Glomerular visceral epithelial cell (primary cell): ENCODE measurements at regions not wholly inside any gene's neighbourhood (a gene's known extent, or its start where the extent isn't known, plus 50 kb on each side); places are given as distances from the start of the nearest gene placed in this dataset.

Experiments
- DNase-seq: peaks from one replicate; pipeline ENCODE4 v3.0.0-alpha.2; 2016; ENCODE audit errors: extremely low spot score

DNA sequence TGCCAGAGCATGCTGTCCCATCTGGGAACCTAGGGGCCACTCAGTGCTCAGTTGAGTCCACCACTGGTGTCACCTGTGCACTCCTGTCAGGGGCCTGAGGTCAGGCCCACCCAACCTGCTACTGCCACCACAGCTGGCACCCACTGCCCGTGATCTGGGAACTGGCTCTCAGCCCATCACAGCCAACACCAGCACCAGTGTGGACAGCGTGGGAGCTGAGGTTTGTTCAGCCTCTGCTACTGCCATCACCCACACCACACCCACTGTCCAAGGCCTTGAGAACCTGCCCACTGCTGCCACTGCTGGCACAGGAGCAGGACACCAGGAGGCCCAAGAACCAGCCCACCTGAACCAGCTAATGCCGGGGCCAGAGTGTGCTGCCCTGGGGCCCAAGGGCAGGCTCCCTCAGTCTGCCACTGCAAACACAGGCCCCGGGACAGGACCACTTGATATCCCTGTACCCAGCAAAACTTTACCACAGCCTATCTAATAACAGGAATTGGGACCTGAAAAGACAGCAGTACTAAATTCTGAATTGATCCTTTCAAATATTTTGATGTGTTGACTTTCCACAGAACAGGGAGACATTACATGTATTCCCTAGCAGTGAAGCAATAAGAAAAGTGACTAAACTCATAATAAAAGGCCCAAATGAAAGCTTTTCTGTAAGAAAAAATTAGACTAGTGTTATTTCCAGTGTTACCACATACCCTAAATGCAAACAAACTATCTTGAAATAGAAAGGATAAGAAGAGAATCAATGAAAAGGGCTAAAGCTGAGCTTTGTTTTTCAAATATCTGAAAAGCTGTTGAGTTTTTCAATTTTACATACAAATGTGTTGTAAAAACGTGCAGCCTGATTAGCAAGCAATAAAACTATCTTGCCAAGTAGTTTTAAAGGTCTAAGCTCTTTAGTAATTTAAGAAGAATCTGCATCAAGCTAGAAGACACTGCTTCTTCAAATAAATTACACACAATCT is 640.7 kb downstream of the METTL4 start:
- DNase-seq, result no peak

DNA sequence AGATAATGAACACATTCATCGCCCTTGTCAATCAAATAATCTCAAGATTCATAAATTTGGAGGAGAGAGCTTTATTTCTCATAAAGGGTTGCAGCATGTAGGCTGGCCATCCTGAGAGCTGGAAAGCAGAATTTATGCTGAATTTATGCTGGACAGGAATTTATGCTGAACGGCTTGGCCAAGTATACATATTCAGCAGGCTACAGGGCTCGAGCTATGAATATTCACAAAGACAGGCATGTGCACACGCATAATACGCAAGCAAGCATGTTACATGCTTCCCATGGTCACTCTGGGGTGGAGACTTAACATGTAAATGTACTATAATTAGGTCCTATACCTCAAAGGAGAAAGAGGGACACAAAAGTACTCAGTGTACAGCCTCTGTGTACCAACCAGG is 618.8 kb downstream of the METTL4 start:
- DNase-seq, result no peak

DNA sequence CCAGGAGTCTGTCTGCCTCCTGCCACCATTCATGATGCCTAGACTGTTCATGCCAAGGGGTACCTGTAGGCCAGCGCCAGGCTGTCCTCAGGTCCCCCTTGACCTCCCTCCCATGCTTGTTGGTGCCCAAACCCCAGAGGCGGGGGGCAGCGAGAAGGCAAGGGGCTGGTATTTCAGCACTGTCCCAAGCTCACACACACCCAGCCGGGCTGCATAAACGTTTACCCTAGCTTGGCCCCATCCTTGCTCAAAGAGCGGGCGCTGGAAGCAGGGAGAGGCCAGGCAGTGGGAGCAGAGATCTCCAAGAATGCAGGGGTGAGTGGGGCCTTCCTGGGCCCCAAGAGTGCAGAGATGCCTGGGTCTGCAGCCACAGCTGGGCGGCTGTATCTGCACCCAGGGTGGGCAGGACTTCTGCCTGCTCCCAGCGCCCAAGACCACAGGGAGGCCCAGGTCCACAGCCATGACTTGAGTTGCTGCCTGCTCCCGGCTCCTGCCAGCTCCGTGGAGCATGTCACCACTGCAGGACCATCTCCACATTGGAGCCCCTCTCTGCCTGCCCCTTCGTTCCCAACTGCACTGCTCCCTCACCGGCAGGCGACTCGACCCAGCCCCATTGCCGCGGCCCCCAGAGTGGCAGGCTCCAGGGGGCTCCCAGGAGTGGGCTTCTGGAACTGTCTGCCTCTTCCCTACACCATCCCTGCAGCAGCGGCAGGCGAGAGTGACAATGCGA is 616.6 kb downstream of the METTL4 start:
- no peak for DNase-seq

DNA sequence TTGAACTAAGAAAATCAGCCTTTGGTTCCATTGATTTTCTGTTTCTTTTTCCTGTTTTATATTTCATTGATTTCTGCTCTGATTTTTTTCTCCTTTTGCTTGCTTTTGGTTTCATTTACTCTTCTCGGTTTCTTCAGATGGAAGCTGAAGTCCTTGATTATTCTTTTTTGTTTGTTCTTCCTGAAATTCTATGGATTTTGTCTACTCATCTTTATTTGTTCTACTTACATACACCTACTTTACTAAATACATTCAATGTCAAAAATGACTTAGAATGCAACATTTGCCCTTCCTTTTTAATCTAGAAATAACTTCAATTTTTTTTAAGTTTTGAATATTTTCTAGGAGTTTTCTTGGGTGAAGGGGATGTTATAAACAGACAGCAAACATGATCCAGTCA is 612.5 kb downstream of the METTL4 start:
- DNase-seq, result no peak

DNA sequence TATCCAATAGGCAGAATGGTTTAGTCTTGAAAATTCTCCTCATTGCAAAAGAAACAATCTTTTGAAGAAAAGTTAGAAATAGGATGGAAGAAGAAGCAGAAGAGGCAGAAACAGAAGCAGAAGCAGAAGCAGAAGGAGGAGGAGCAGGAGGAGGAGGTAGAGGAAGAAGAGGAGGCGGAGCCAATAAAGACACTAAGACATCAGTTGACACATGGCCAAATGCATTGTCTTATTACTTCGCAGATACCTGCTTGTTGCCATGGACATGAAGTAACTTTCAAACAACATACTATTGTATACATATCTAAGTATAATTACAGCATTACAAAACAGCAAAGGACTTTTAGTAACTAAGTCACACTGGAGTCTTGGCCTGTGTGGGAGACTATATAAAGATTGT is 606.3 kb downstream of the METTL4 start:
- no peak for DNase-seq

DNA sequence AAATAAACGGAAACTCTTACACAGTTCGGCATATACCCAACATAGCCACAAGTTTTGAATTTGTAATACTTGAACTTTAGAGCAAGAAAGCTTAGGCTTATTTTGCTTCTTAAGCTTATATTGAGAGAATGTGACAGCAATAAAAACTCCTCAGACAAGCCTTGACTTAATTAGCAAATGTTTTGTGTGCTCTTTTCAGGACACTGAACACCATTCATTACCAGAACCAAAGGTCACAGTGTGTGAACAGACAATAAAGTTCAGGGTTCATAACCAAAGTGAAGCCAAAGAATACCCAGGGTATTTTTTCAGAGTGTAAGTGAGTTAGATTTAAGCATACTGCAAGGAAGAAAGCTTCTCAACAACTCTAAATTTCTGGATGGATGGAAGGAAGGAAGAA is 605.8 kb downstream of the METTL4 start:
- DNase-seq, result no peak

DNA sequence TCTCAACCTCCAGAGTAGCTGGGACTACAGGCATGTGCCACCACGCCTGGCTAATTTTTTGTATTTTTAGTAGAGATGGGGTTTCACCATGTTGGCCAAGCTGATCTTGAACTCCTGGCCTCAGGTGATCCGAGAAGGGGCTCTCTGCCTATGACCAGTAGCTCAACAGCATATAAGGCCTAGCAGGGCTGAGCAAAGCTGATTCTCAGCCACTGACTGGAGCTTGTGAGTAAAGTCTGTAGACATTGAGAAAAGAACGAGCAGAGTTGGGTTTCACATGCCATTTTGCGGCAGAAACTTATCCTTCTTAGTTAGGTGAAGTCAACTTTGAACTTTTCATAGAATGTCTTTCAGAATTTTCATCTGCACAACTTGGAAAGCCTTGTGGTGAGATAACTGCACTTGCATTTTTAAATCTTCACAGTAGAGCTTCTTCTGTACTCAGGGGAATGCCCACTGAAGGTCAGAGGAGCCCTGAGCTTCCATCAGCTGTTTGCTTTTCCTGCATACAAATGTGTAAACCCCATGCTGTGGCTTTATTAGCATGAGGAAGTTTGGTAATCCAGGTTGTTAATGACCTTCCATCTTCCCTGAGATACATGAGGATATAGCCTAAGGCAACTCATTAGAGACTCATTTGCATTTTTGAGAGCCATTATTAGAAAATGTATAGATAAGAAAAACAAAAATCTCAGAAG is 602.4 kb downstream of the METTL4 start:
- DNase-seq, result no peak

DNA sequence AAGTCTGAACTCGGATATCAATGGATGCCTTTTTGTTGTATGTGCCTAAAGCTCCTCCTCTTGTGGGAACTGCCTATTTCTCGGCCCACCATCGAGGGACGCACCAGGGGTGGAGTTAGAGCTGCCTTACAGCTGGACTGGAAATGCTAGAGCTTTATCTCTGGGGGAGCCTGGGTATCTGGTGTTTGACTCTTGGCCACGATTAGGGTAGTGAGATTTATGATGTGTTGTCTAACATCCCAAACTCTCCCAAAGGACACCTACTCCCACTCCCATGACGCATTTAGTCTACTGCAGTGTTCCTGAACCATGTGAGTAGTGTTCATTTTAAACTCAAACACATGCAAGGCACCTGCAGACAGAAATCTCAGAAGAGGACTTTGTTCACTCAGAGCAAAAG is 594.8 kb downstream of the METTL4 start:
- DNase-seq, result no peak

DNA sequence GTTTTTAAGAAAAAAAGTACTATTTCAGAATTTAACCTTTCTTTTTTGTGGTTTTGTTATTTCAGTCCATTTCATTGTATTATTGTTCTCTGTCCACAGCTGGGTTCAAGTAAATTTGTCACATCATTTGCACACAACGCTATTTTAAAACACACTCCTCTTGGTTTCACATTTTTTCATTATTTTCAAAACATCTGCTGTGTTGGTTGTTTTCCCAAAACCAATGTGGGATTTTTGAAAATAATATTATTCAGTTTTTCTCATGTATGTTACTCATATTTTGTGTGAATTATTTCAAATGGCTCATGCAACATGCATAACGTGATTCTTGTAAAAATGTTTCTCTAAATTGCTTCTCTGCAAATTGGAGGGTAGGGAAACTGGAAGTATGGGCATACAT is 589.2 kb downstream of the METTL4 start:
- DNase-seq, result no peak

DNA sequence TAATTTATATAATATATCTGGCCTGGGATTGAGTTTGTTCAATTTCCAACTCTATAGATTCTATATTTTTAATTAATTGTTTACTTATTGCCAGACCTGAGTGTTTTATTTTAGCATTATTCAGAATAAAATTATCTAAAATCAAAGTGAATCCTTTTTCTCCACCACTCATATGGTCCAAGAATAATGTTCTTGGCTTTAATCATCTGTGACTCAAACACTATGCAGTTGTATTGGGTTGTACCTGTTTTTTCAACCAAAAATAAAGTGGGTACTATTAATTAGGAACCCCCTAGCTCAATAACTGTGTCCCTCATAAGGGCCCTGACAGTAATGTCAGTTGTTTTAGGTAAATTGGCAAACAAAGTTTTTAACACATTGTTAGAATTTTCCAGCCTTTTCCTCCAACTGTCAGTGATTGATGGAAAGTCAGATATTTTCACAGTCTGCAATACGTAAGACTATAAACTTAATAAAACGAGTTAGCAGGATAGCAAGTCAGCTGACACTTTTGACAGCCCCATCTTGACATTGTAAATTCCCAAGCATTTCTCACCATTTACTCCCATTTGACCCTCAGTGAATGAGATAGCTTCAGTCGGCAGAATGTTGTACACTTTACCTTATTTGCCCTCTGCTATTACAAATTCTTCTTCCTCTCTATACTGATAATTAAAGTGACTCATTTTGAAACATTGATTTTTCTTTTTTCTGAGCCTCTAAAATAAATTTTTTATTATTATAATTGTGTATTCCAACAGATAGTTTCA is 587.4 kb downstream of the METTL4 start:
- DNase-seq, result no peak

DNA sequence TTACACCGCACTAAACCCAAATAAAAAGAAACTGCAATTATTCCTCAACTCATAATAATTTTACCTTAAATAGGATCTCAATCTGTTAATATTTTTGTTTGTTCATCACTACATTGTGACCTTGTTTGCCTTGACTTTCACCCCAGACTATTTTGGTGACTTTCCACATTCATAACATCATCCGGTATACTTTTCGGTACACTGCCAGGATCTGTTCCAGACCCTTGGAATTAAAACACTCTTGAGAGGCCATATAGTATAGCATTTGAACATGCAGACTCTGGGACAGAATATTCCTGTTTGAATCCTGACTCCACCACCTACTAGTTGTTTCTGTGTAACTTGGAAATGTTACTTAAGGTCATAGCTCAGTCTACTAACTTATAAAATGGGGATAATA is 577.4 kb downstream of the METTL4 start:
- DNase-seq, result no peak

DNA sequence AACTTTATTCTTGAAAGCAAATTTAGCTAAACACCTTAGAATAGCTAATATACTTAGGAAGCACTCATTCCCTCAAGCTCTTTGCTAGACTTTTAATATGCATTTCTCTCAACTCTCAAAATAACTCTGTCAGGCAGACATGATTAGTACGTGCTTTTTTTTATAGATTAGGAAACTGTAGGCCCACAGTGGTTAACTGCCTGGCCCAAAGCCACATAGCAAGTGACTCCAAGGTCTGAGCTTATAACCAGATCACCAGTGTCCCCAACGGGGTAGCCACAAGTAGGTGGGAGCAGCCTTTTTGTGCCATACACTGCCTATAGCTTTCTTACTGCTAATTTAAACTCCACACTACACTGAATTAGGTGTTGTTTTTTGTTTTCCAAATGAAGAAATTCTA is 576.8 kb downstream of the METTL4 start:
- DNase-seq, result no peak

DNA sequence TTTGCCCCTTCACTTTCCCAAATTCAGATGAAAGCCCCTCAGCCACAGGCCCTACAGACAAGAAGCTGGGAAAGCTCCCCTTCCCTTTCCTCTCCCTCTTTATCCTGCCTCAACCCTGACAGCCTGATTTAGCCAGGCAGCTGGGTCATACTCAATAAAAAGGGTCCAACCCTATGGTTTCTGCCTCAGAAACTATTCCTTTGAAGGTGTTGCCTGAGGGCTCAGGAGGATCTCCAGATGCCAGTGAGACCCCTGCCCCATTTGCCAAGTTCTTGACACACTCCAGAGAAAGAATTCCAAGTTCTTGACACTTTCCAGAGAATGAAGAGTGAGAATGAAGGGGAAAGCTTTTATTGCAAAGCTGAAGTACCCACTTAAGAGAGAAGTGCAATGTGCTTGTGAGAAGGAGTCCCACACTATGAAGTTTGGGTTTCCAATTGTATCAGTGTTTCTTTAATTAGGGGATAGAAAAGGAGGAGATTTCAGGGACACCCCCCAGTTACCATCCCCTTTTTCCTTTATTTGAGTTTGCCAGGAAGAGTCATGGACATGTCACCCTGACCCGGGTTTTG is 576.2 kb downstream of the METTL4 start:
- no peak for DNase-seq

DNA sequence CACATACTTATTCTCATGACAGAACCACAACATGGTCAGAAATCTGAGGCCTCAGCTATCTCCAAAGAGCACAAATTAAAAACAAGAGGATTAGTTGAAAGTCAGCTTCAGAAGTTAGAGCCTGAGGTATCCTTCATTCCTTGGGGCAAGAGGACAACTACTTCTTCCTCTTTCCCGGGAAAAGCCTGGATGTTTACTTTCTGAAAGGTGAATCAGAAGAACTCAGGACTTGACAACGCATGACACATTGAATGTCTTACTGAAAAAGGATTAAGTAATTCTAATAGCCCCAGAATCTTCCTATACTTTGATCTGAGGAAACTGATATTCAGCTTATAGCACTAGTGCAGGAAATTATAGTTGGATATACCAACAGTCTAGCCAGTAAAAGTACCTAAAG is 573.2 kb downstream of the METTL4 start:
- no peak for DNase-seq

DNA sequence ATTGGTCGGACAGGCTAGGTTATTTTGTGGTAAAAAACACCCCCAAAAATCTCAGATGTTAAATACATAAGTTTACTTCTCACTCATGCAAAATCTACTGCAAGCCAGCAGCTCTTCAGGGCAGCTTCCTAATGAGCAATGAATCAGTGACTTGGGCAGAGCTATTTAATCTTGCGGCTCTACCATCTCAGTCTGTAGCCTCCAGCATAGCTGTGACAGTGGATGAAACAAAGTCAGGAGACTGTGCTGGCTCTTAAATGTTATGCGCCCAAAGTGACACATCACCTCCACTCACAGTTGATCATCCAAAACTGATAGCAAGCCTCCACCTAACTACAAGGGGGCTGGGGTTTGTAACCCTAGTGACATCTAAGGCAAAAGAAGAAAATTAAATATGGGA is 571.9 kb downstream of the METTL4 start:
- DNase-seq, result no peak

DNA sequence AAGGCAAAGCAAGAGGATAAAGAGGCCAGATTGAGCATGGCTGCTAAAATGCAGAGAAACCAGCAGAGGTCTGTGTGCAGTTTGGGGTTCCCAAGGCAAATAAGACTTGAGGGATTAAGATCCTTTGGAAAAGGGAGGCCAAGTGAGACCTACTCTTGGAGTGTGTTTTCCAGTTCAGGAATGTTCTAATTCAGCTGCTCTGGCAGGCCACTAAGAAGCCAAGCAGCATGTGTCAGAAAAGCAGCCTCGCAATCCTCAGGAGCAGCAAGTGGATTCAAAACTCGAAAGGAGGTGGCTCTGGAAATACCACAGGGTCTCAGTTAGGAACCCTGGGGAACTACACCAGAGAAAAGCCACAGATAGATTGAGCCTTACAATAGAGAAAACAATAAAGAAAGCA is 569.2 kb downstream of the METTL4 start:
- DNase-seq, result no peak

DNA sequence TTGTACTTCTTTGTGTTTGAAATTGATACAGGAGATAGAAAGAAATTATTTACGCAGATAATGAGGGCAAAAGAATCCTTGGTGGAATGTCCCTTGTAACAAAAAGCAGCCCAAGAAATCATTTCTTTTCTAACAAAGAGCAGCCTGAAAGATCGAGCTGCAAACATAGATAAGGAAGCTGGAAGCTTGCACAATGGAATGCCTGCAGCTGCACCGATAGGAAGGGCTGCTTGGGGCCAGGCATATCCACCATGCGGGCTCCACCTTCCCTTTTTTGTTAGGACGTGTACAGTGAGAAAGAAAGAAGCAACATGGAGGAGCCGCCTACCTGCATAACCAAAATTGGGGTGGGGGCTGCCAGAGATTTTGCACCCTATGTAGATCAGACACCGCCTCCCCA is 568.7 kb downstream of the METTL4 start:
- DNase-seq, result no peak

DNA sequence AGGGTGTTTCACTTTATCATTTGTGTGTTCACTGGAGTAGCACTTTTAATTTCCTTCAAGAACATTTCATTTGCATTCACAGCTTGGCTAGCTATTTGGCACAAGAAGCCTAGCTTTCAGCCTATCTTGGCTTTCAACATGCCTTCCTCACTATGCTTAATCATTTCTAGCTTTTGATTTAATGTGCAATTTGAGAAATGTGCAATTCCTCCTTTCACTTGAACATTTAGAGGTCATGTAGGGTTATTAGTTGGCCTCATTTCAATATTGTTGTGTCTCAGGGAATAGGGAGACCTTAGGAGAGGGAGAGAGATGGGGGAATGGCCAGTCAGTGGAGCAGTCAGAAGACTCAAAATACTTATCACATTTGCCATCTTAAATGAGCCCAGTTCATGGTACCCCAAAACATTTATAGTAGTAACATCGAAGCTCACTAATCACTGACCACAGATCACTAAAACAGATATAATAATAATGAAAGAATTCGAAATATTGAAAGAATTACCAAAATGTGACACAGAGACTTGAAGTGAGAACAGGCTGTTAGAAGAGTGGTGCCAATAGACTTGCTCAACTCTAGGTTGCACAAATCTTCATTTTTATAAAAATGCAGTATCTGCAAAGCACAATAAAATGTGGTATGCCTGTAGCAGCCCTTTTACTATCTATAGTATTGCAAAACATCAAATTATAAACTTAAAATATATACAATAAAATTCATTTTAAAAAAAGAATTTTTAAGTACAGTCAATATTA is 561.2 kb downstream of the METTL4 start:
- DNase-seq, result no peak

DNA sequence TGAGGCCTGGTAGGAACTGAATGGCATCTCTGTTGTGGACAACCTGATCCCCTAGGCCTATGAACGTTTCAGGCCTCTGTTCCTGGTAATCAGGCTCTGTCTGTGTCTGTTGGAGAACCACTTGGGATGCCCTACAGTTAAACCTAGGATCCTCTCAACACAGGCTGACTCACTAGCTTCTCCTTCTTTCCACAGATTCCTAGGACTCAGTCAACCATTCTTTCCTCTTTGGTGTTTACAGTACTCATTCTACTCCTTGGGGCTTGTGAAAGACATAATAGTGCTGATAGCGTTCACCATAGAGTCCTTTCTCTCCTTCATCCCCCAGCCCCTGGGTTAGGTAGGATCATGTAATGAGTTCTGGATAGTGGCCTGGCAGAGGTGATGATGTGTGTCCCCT is 544.3 kb downstream of the METTL4 start:
- DNase-seq, result peak; percentile 82

DNA sequence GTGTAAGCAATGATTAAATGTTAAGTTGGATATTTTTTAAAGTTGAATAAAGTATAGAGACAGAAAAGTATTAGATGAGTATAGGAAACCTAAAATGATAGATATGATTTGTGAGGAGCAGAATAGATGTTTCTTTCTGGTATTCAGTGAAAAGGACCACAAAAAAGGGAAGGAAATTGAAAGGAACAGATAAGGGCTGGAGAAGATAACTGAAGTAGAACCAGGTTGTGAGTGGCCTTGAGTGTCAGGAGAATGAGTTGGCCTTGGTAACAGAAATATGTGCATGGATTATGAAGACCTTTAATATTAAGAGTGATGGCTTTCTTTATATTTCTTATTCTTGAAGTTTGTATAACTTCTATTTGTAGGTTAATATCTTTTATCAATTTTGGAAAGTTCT is 543.5 kb downstream of the METTL4 start:
- no peak for DNase-seq

DNA sequence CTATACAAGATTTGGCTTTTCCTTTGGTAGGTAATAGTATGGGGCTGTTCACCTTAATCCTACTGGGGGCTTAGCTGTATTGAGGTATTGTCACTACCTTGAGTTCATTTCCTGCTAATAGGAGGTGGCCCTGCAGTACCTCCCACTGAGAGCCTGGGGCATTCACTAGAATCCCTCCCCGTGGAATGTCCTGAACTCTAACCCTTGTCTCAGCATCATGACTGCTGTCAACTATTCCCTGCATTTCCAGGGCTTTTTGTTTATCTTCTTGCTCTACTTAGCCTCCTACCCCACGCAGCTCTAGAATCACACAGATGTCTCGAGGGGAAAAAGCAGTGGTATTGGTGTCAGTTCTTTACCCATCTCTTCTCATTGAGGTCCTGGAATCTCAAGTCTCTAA is 542.3 kb downstream of the METTL4 start:
- DNase-seq, result no peak
